H1 (cell line): ENCODE measurements at regions not wholly inside any gene's neighbourhood (a gene's known extent, or its start where the extent isn't known, plus 50 kb on each side); places are given as distances from the start of the nearest gene placed in this dataset.

Experiments
- CTCF ChIA-PET: fragments of 300-600 bp; sonication (Branson Sonifier 250); formaldehyde crosslinking; loops from one replicate; lab custom pipeline; 2021; ENCODE audit not compliant: partially characterized antibody; lab: Charles Lee
- POLR2A ChIA-PET: fragments of 300-600 bp; sonication (Branson Sonifier 250); formaldehyde crosslinking; loops from one replicate; lab custom pipeline; 2021; ENCODE audit warnings: inconsistent platforms; ENCODE audit not compliant: partially characterized antibody; lab: Charles Lee
- DNase-seq, 2 experiments: peaks; one replicate each; pipeline versions ENCODE4 v3.0.0 to v3.0.0-alpha.2; 2010 to 2022; ENCODE audit warnings: low spot score in 2 of 2, low read depth in 1 of 2, mixed read lengths in 1 of 2
- FAIRE-seq: peaks from 2 replicates; lab custom pipeline; 2011; peaks lifted over from hg19 to GRCh38; lab: Jason Lieb, UNC
- H2AFZ ChIP-seq: 2 replicates; pipeline ENCODE4 v1.8.1; 2012; ENCODE audit warnings: low read length, inconsistent platforms
- H2AK5ac ChIP-seq: 2 replicates; pipeline ENCODE4 v1.6.1; 2013; ENCODE audit warnings: low read depth, low read length
- H2BK120ac ChIP-seq: replicated peaks from 2 replicates; pipeline ENCODE3; 2013; ENCODE audit warnings: low read depth, low read length, inconsistent platforms
- H2BK12ac ChIP-seq: 2 replicates; pipeline ENCODE4 v1.6.1; 2013; ENCODE audit warnings: low read depth, low read length
- H2BK15ac ChIP-seq: 2 replicates; pipeline ENCODE4 v1.6.1; 2013; ENCODE audit warnings: low read length
- H2BK20ac ChIP-seq: 2 replicates; pipeline ENCODE4 v1.6.1; 2013; ENCODE audit warnings: low read length
- H2BK5ac ChIP-seq: 2 replicates; pipeline ENCODE4 v1.6.1; 2013; ENCODE audit warnings: low read depth, low read length
- H3K14ac ChIP-seq: 2 replicates; pipeline ENCODE4 v1.6.1; 2013; ENCODE audit warnings: inconsistent platforms; ENCODE audit not compliant: insufficient read length
- H3K18ac ChIP-seq: 2 replicates; pipeline ENCODE4 v1.6.1; 2013; ENCODE audit warnings: low read length; ENCODE audit errors: extremely low read depth
- H3K23ac ChIP-seq: 2 replicates; pipeline ENCODE4 v1.6.1; 2013; ENCODE audit warnings: inconsistent platforms; ENCODE audit not compliant: insufficient read length
- H3K23me2 ChIP-seq: 2 replicates; pipeline ENCODE4 v1.6.1; 2013; ENCODE audit warnings: low read depth, low read length
- H3K27ac ChIP-seq: 2 replicates; pipeline ENCODE4 v1.6.1; 2011; ENCODE audit warnings: low read depth, low read length, inconsistent platforms
- H3K27me3 ChIP-seq, 4 experiments: replicated peaks in 1 of 4; 1 replicate in 1 of 4; 2 replicates in 3 of 4; pipeline versions ENCODE4 v1.6.1 to v1.8.1; 2011 to 2013; ENCODE audit warnings: low read length in 3 of 4, mild to moderate bottlenecking in 3 of 4, inconsistent platforms in 2 of 4, mixed read lengths in 2 of 4, moderate library complexity in 1 of 4; ENCODE audit not compliant: control insufficient read depth in 3 of 4, insufficient read depth in 3 of 4; ENCODE audit errors: extremely low read depth in 1 of 4
- H3K36me3 ChIP-seq, 4 experiments: 2 replicates each; pipeline versions ENCODE4 v1.6.1 to v1.8.1; 2011 to 2013; ENCODE audit warnings: mild to moderate bottlenecking in 4 of 4, low read length in 3 of 4, moderate library complexity in 2 of 4, control low read depth in 1 of 4, inconsistent platforms in 1 of 4; ENCODE audit not compliant: insufficient read depth in 4 of 4, control insufficient read depth in 2 of 4
- H3K4ac ChIP-seq: replicated peaks from 2 replicates; pipeline ENCODE3; 2013; ENCODE audit warnings: low read length, low read depth, mixed read lengths, inconsistent platforms; ENCODE audit not compliant: insufficient read length
- H3K4me1 ChIP-seq, 4 experiments: replicated peaks in 1 of 4; 1 replicate in 1 of 4; 2 replicates in 3 of 4; pipeline versions ENCODE4 v1.6.1 to v1.8.1; 2011 to 2013; ENCODE audit warnings: low read length in 3 of 4, inconsistent platforms in 2 of 4, mixed read lengths in 1 of 4; ENCODE audit not compliant: insufficient read depth in 4 of 4, control insufficient read depth in 3 of 4
- H3K4me2 ChIP-seq, 2 experiments: 2 replicates each; pipeline versions ENCODE4 v1.6.1 to v1.8.1; 2011 to 2013; ENCODE audit warnings: low read depth in 2 of 2, low read length in 2 of 2, control low read depth in 1 of 2, inconsistent platforms in 1 of 2, mild to moderate bottlenecking in 1 of 2; ENCODE audit not compliant: insufficient read depth in 1 of 2
- H3K4me3 ChIP-seq, 4 experiments: fragments of 200-600, 300-600 bp in 1 of 4; sonication (generic), shearing (Covaris generic), sonication (Bioruptor Twin) in 1 of 4; 2 replicates each; pipeline versions ENCODE4 v1.5.1 to v1.8.1; 2011 to 2016; ENCODE audit warnings: low read length in 4 of 4, low read depth in 3 of 4, control low read depth in 2 of 4, inconsistent platforms in 2 of 4, mild to moderate bottlenecking in 2 of 4, mixed read lengths in 1 of 4, moderate library complexity in 1 of 4; ENCODE audit not compliant: insufficient read depth in 2 of 4; ENCODE audit errors: extremely low read depth in 1 of 4
- H3K56ac ChIP-seq: replicated peaks from 2 replicates; pipeline ENCODE3; 2013; ENCODE audit warnings: low read depth, mild to moderate bottlenecking, mixed read lengths, low read length, inconsistent platforms; ENCODE audit not compliant: insufficient read length
- H3K79me1 ChIP-seq: 2 replicates; pipeline ENCODE4 v1.6.1; 2013; ENCODE audit warnings: low read depth, low read length, control low read depth
- H3K79me2 ChIP-seq, 2 experiments: 2 replicates each; pipeline versions ENCODE4 v1.6.1 to v1.8.1; 2012 to 2013; ENCODE audit warnings: low read length in 2 of 2, mild to moderate bottlenecking in 2 of 2, inconsistent platforms in 1 of 2; ENCODE audit not compliant: insufficient read depth in 2 of 2, control insufficient read depth in 1 of 2
- H3K9ac ChIP-seq, 4 experiments: replicated peaks in 1 of 4; 1 replicate in 1 of 4; 2 replicates in 3 of 4; pipeline versions ENCODE4 v1.6.1 to v1.8.1; 2011 to 2013; ENCODE audit warnings: low read depth in 3 of 4, low read length in 3 of 4, control low read depth in 2 of 4, mild to moderate bottlenecking in 2 of 4, moderate library complexity in 2 of 4, inconsistent platforms in 1 of 4; ENCODE audit errors: extremely low read depth in 1 of 4
- H3K9me3 ChIP-seq, 2 experiments: 2 replicates each; pipeline versions ENCODE4 v1.6.1 to v1.8.1; 2012 to 2013; ENCODE audit warnings: mild to moderate bottlenecking in 2 of 2, moderate library complexity in 2 of 2, control low read depth in 1 of 2, inconsistent platforms in 1 of 2, low read depth in 1 of 2, low read length in 1 of 2, mixed read lengths in 1 of 2; ENCODE audit not compliant: insufficient read depth in 2 of 2
- H4K20me1 ChIP-seq, 2 experiments: replicated peaks in 1 of 2; 2 replicates each; pipeline versions ENCODE3 to v1.8.1; 2011 to 2013; ENCODE audit warnings: inconsistent platforms in 2 of 2, low read length in 2 of 2, mild to moderate bottlenecking in 1 of 2; ENCODE audit not compliant: insufficient read depth in 2 of 2, control insufficient read depth in 1 of 2
- H4K5ac ChIP-seq: 2 replicates; pipeline ENCODE4 v1.6.1; 2013; ENCODE audit warnings: low read length, low read depth, mixed read lengths, inconsistent platforms; ENCODE audit not compliant: insufficient read length
- H4K8ac ChIP-seq: 2 replicates; pipeline ENCODE4 v1.8.0; 2013; ENCODE audit warnings: mild to moderate bottlenecking, moderate library complexity, low read length, inconsistent platforms; ENCODE audit not compliant: insufficient read depth; ENCODE audit errors: extremely low read depth
- H4K91ac ChIP-seq: replicated peaks from 2 replicates; pipeline ENCODE3; 2013; ENCODE audit warnings: low read length, mixed read lengths, inconsistent platforms; ENCODE audit not compliant: insufficient read length
- ATF2 ChIP-seq: IDR thresholded peaks from 2 replicates; pipeline ENCODE4 v1.6.1; 2012; ENCODE audit warnings: low read length, inconsistent platforms
- ATF3 ChIP-seq: IDR thresholded peaks from 2 replicates; pipeline ENCODE4 v1.6.1; 2011; ENCODE audit warnings: low read depth, mild to moderate bottlenecking, low read length; ENCODE audit not compliant: insufficient read depth
- BACH1 ChIP-seq: IDR thresholded peaks from 2 replicates; pipeline ENCODE4 v1.6.1; 2012; ENCODE audit warnings: low read length, improper control_type of control experiment
- BCL11A ChIP-seq, 2 experiments: IDR thresholded peaks; one replicate each; pipeline ENCODE4 v1.6.1; 2011; ENCODE audit warnings: low read depth in 2 of 2, low read length in 2 of 2, mild to moderate bottlenecking in 2 of 2
- CREB1 ChIP-seq: IDR thresholded peaks from 2 replicates; pipeline ENCODE4 v1.6.1; 2012; ENCODE audit warnings: inconsistent platforms
- GTF2F1 ChIP-seq: IDR thresholded peaks from 2 replicates; pipeline ENCODE4 v1.6.1; 2012; ENCODE audit warnings: low read depth, low read length, improper control_type of control experiment, borderline replicate concordance
- NRF1 ChIP-seq: IDR thresholded peaks from 2 replicates; pipeline ENCODE4 v1.6.1; 2011; ENCODE audit warnings: mild to moderate bottlenecking, low read depth, low read length, improper control_type of control experiment
- RAD21 ChIP-seq, 2 experiments: IDR thresholded peaks in 1 of 2; conservative IDR thresholded peaks in 1 of 2; 2 replicates each; pipeline ENCODE4 v1.6.1; 2011; ENCODE audit warnings: low read depth in 2 of 2, low read length in 2 of 2, improper control_type of control experiment in 1 of 2, inconsistent platforms in 1 of 2, mild to moderate bottlenecking in 1 of 2, moderate library complexity in 1 of 2
- RFX5 ChIP-seq: IDR thresholded peaks from 2 replicates; pipeline ENCODE4 v1.6.1; 2011; ENCODE audit warnings: low read depth, low read length, improper control_type of control experiment, borderline replicate concordance
- SIN3A ChIP-seq, 2 experiments: IDR thresholded peaks in 1 of 2; conservative IDR thresholded peaks in 1 of 2; 2 replicates each; pipeline ENCODE4 v1.6.1; 2011 to 2012; ENCODE audit warnings: low read length in 2 of 2, improper control_type of control experiment in 1 of 2, low read depth in 1 of 2, mild to moderate bottlenecking in 1 of 2
- SP2 ChIP-seq: IDR thresholded peaks from 2 replicates; pipeline ENCODE4 v1.6.1; 2012; ENCODE audit warnings: mild to moderate bottlenecking, low read length, inconsistent platforms
- SRF ChIP-seq: IDR thresholded peaks from 2 replicates; pipeline ENCODE4 v1.6.1; 2011; ENCODE audit warnings: mild to moderate bottlenecking, low read depth, low read length, moderate library complexity
- TAF7 ChIP-seq: optimal IDR thresholded peaks from 2 replicates; pipeline ENCODE3; 2011; ENCODE audit warnings: low read depth, mild to moderate bottlenecking, inconsistent platforms, low read length, moderate library complexity, borderline replicate concordance
- WGBS, 2 experiments: shearing (Covaris generic) in 1 of 2; methylation state at CpG; one replicate each; pipeline versions ENCODE4 v1.1.6 to v1.1.7; 2013 to 2015; ENCODE audit warnings: low lambda C conversion rate in 2 of 2, mixed read lengths in 2 of 2, inconsistent platforms in 1 of 2, low coverage in 1 of 2, missing lambda C conversion rate in 1 of 2; ENCODE audit not compliant: insufficient replicate concordance in 2 of 2, insufficient coverage in 1 of 2, insufficient read length in 1 of 2; ENCODE audit errors: extremely low coverage in 1 of 2, missing lambda C conversion rate in 1 of 2; 5-methylcytosine and 5-hydroxymethylcytosine counted together

- no peak overlapping the region for H2AFZ ChIP-seq
- no peak overlapping the region for H2BK20ac ChIP-seq
- no peaks in the 10 kb centered on the region for H3K36me3 ChIP-seq
- H3K27ac ChIP-seq = no peak overlapping the region
- DNase-seq = no peak
- H3K27me3 ChIP-seq = no peaks in the 10 kb centered on the region
- no peaks in the 10 kb centered on the region for H3K79me1 ChIP-seq
- H2AK5ac ChIP-seq = no peak overlapping the region
- H4K91ac ChIP-seq = no peak overlapping the region
- no peaks in the 10 kb centered on the region for H3K79me2 ChIP-seq
- FAIRE-seq = no peak
- H3K4ac ChIP-seq = no peak overlapping the region
- peaks cover 0 to 2% (median under 1%) of the 10 kb centered on the region in 4 experiments; a peak in 2 of 7 replicates for H3K4me1 ChIP-seq
- 78% methylated on average over 2 of the region's 2 CpGs; no CpG with 5 or more reads in 1 of the 2 experiments for WGBS, 2 experiments
- H2BK5ac ChIP-seq = no peak overlapping the region
- H3K4me2 ChIP-seq = no peak overlapping the region
- H3K18ac ChIP-seq = no peak overlapping the region
- no peak overlapping the region for H4K8ac ChIP-seq
- no peaks in the 10 kb centered on the region for H3K23me2 ChIP-seq
- H4K5ac ChIP-seq = no peak overlapping the region
- ChIA-PET POLR2A (no interaction called here), CTCF (no interaction called here)
- no peak overlapping the region for H2BK120ac ChIP-seq
- H3K9ac ChIP-seq = no peak overlapping the region
- no peak overlapping the region for H2BK12ac ChIP-seq
- no peak overlapping the region for H3K56ac ChIP-seq
- H3K23ac ChIP-seq = no peak overlapping the region
- H4K20me1 ChIP-seq = no peaks in the 10 kb centered on the region
- no peak overlapping the region for H2BK15ac ChIP-seq
- H3K4me3 ChIP-seq = no peak overlapping the region
- H3K14ac ChIP-seq = no peak overlapping the region
- no peaks in the 10 kb centered on the region for H3K9me3 ChIP-seq
- TF ChIP-seq SP2 (no peak), RFX5 (no peak), CREB1 (no peak), SRF (no peak), NRF1 (no peak), RAD21 (IDR thresholded peaks at IDR 0.05 in 1 of 2, conservative IDR thresholded peaks at IDR 0.05 in 1 of 2; ENCODE audit: low read depth in 2 of 2, low read length in 2 of 2) (no peak), BACH1 (no peak), ATF3 (no peak), SIN3A (conservative IDR thresholded peaks at IDR 0.05 in 1 of 2, IDR thresholded peaks at IDR 0.05 in 1 of 2; ENCODE audit: low read depth in 1 of 2, low read length in 2 of 2) (no peak), GTF2F1 (no peak), ATF2 (no peak), TAF7 (no peak), BCL11A (IDR thresholded peaks at IDR 0.05; ENCODE audit: low read depth in 2 of 2, low read length in 2 of 2) (no peak)
Observed at GRCh38 chr9:3700772-3701171, 175.0 kb upstream of the RFX3 start.
